NT2/D1 (cell line): ENCODE measurements at regions not wholly inside any gene's neighbourhood (a gene's known extent, or its start where the extent isn't known, plus 50 kb on each side); places are given as distances from the start of the nearest gene placed in this dataset.

Experiments
- YY1 ChIP-seq: IDR thresholded peaks from 2 replicates; pipeline ENCODE4 v1.6.1; 2011; ENCODE audit not compliant: insufficient read length, insufficient read depth
- ZNF274 ChIP-seq: IDR thresholded peaks from 2 replicates; pipeline ENCODE4 v1.6.1; 2011; ENCODE audit warnings: mild to moderate bottlenecking, low read depth, low read length

DNA sequence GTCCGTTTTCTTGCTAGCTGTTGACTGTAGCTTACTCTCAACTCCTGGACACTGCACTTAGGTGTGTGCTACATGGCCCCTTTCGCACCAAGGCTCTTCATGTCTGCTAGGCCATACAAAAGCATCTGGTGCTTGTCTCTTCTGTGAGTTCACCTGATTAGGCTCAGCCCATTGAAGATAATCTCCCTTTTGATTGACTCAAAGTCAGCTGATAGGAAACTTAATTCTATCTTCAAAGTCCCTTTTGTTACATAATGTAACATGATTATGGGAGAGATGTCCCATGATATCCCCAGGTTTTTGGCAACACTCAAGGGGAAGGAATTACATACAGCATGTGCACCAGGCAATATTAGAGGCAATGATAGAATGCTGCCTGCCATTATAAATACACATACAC, 263.0 kb upstream of the JAG1 start:
- no peak for TF ChIP-seq YY1
- TF ChIP-seq ZNF274, result no peak
